Upper lobe of right lung (tissue), 1 donor: ENCODE measurements at regions not wholly inside any gene's neighbourhood (a gene's known extent, or its start where the extent isn't known, plus 50 kb on each side); places are given as distances from the start of the nearest gene placed in this dataset.

Experiments
- ATAC-seq: fragments of 200-7000 bp; cut with Tn5 transposase; one replicate; pipeline ENCODE4 v1.9.1; 2020; ENCODE audit warnings: mild to moderate bottlenecking, moderate library complexity
- DNase-seq: peaks from one replicate; pipeline ENCODE4 v3.0.0-alpha.2; 2020
- H3K27ac ChIP-seq: fragments of 200-600 bp; one replicate; pipeline ENCODE4 v1.8.0; 2022
- H3K27me3 ChIP-seq: fragments of 200-600 bp; one replicate; pipeline ENCODE4 v1.8.0; 2022; ENCODE audit warnings: mild to moderate bottlenecking
- H3K36me3 ChIP-seq: fragments of 200-600 bp; one replicate; pipeline ENCODE4 v1.8.0; 2022
- H3K4me1 ChIP-seq: fragments of 200-600 bp; one replicate; pipeline ENCODE4 v1.8.0; 2022
- H3K4me3 ChIP-seq: fragments of 200-600 bp; one replicate; pipeline ENCODE4 v1.8.0; 2022; ENCODE audit warnings: mild to moderate bottlenecking
- H3K9me3 ChIP-seq: fragments of 200-600 bp; one replicate; pipeline ENCODE4 v1.8.0; 2022
- CTCF ChIP-seq: fragments of 200-600 bp; IDR thresholded peaks from one replicate; pipeline ENCODE4 v1.8.0; 2022; ENCODE audit warnings: antibody characterized with exemption
- intact Hi-C: fragments of 100-400 bp; cut with DNase I; formaldehyde crosslinking; loops from one replicate; pipeline ENCODE4 v1.11.0; 2022
- donor health status: DM: no; HTN: yes; CAD: no; lungs with severe emphysema.

- no peak for DNase-seq
- no peak for ATAC-seq
- intact Hi-C loops = no loop called here
Observed at GRCh38 chrX:126985981-126986380, 166.5 kb downstream of the PRR32 start.

GRCh38 chrX:126994032-126994600 is 174.6 kb downstream of the PRR32 start:
- intact Hi-C loops = no loop called here
- Histone ChIP-seq H3K4me3 (no peak overlapping the region), H3K9me3 (no peaks in the 10 kb centered on the region), H3K36me3 (no peaks in the 10 kb centered on the region), H3K27ac (no peak overlapping the region), H3K4me1 (no peaks in the 10 kb centered on the region), H3K27me3 (no peaks in the 10 kb centered on the region)
- no peak for TF ChIP-seq CTCF
- ATAC-seq (no peak), DNase-seq (no peak)

More at GRCh38 chrX:126985981-126986380, 166.5 kb downstream of the PRR32 start:
- no peaks in the 10 kb centered on the region for H3K36me3 ChIP-seq
- no peaks in the 10 kb centered on the region for H3K9me3 ChIP-seq
- H3K4me3 ChIP-seq = no peak overlapping the region
- no peaks in the 10 kb centered on the region for H3K4me1 ChIP-seq
- no peak for TF ChIP-seq CTCF
- no peaks in the 10 kb centered on the region for H3K27me3 ChIP-seq
- H3K27ac ChIP-seq = no peak overlapping the region

- H3K36me3 ChIP-seq = no peaks in the 10 kb centered on the region
- intact Hi-C loops = no loop called here
Observed at GRCh38 chrX:127011629-127012028, 192.1 kb downstream of the PRR32 start.

GRCh38 chrX:127025013-127025412 is 205.5 kb downstream of the PRR32 start:
- H3K27me3 ChIP-seq = no peaks in the 10 kb centered on the region
- TF ChIP-seq CTCF = no peak
- DNase-seq (no peak), ATAC-seq (no peak)
- H3K36me3 ChIP-seq = no peaks in the 10 kb centered on the region
- no peak overlapping the region for H3K27ac ChIP-seq
- H3K4me3 ChIP-seq = no peak overlapping the region
- no peaks in the 10 kb centered on the region for H3K9me3 ChIP-seq
- H3K4me1 ChIP-seq = no peaks in the 10 kb centered on the region
- intact Hi-C loops = no loop called here

More at GRCh38 chrX:127011629-127012028, 192.1 kb downstream of the PRR32 start:
- Histone ChIP-seq H3K4me1 (no peaks in the 10 kb centered on the region), H3K27ac (no peak overlapping the region), H3K9me3 (no peaks in the 10 kb centered on the region), H3K4me3 (no peak overlapping the region), H3K27me3 (no peaks in the 10 kb centered on the region)
- ATAC-seq = no peak
- DNase-seq = no peak
- no peak for TF ChIP-seq CTCF

- intact Hi-C loops = no loop called here
- Histone ChIP-seq H3K9me3 (no peaks in the 10 kb centered on the region), H3K27ac (peak overlapping the region; percentile 24), H3K27me3 (no peaks in the 10 kb centered on the region), H3K36me3 (no peaks in the 10 kb centered on the region), H3K4me1 (no peaks in the 10 kb centered on the region), H3K4me3 (no peak overlapping the region)
- ATAC-seq (no peak), DNase-seq (no peak)
- no peak for TF ChIP-seq CTCF
Observed at GRCh38 chrX:127030016-127030748, 210.7 kb downstream of the PRR32 start.
